HT1080 (cell line): ENCODE measurements at regions not wholly inside any gene's neighbourhood (a gene's known extent, or its start where the extent isn't known, plus 50 kb on each side); places are given as distances from the start of the nearest gene placed in this dataset.

Experiments
- DNase-seq: peaks from one replicate; pipeline ENCODE4 v3.0.0-alpha.2; 2015; ENCODE audit warnings: low read depth

GRCh38 chr10:28781296-28781695 is 104.0 kb downstream of the BAMBI start:
- DNase-seq, result no peak

DNA sequence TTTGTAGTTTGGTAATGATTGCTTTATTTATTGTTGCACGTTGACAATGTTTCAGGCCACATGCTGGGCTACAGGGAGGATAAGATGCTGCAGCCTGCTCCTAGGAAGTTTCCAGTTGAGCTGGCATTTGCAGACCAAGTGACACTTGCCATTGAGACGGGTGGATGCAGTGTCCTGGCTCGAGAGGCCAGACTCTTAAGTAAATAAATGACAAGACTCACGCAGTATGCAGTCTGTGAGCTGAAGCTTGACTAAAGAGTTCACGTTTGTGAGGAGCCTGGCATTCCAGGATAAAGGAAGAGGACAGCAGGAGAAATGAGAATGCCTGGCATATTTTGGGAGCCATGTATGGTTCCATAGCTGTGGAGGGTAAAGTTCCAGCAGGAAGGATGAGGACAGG is 105.8 kb downstream of the BAMBI start:
- DNase-seq, result no peak

DNA sequence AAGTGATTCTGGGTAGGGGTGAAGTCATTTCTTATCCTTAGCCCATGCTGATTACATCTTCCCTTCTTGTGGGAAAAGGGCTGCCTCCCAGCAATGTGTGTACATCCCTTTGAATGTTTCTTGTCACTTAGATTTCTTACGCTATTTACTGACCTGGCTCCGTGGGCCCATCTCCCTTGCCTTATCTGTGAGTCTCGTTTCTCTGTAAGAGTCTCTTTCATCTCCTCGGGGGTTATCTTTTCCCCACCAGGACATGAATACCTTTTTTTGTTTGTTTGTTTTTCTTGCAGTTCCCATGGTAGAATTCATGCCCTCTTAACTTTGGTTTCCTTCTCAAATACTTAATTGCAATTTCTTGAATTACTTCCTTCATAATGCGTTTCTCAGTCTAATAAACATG is 107.7 kb downstream of the BAMBI start:
- no peak for DNase-seq

GRCh38 chr10:28788252-28788651 is 110.9 kb downstream of the BAMBI start:
- DNase-seq, result no peak

DNA sequence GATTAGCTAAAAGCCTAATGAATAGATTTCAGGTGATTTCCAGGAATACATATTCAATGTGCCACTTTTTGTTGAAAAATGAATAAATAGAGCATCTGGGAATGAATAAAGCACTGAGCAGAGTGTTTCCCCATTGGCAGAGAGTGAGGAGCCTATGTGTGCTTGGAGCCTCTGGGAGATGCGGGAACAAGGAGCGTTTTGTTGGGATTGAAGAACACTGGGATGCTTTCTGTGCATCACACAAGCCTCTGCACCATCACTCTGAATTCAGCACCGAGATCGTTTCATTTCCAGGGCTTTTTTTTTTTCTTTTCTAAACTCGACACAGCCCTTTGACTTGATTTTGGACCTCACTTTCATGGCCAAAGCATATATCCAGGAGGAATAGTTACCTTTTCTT is 111.4 kb downstream of the BAMBI start:
- no peak for DNase-seq

DNA sequence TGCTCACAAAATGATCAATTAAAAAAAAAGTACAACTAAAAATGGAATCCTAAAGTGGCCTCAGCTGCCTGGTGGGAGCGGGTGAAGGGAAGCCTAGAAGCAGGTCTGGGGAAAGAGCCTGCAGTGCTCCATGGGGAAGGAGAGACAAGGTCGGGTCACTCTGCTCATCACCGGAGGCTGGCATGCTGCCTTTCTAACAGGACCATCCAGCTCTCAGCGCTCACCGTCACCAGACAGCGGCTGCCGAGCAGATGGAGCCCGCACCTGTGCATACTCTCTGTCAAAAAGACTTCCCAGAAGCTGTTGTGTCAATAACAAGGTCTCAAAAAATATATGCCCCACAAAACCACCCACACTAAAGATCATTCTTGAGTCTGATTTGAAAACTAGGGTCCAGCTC is 112.8 kb downstream of the BAMBI start:
- no peak for DNase-seq

DNA sequence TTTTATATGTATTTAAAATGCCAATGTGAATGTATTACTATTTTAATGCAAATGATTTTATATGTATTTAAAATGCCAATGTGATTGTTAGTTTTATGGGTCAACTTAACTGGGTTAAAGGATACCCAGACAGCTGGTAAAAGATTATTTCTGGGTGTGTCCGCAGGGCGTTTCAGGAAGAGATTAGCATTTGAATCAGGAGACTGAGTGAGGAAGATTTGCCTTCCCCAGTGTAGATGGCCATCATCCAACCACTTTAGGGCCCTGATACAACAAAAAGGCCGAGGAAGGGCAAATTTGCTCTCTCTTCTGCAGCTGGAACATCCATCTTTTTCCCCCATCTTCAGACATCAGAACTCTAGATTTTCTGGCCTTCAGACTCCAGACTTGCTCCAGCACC is 116.2 kb downstream of the BAMBI start:
- no peak for DNase-seq

- no peak for DNase-seq
Measured at GRCh38 chr10:28794986-28795385, 117.7 kb downstream of the BAMBI start.

DNA sequence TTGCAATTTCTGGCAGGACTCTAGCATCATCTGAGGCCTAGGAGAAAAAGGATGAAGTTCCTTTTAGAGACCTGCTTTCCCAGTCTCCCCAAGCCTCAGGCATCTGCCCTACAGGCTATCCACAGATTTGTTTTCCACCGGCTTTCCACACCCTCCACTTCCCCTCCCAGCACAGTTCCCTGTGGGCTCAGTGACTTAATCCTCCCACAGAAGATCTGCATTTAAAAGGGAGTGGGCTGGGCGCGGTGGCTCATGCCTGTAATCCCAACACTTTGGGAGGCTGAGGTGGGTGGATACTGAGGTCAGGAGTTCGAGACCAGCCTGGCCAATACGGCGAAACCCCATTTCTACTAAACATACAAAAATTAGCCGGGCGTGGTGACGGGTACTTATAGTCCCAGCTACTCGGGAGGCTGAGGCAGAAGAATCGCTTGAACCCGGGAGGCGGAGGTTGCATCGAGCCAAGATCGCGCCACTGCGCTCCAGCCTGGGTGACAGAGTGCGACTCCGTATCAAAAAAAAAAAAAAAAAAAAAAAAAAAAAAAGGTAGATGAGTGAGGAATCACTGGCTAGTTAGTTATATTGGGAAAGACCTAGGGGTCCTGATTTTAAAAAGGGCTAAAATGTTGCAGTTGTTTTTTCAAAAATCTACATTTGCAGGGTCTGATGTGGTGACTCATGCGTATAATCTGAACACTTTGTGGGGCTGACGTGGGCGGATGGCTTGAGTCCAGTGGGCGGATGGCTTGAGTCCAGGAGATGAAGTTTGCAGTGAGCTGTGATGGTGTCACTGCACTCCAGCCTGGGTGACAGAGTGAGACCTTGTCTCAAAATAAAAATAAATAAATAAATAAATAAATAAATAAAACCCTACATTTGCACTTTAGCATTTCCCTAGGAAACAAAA is 119.5 kb downstream of the BAMBI start:
- peak; percentile 46 for DNase-seq

DNA sequence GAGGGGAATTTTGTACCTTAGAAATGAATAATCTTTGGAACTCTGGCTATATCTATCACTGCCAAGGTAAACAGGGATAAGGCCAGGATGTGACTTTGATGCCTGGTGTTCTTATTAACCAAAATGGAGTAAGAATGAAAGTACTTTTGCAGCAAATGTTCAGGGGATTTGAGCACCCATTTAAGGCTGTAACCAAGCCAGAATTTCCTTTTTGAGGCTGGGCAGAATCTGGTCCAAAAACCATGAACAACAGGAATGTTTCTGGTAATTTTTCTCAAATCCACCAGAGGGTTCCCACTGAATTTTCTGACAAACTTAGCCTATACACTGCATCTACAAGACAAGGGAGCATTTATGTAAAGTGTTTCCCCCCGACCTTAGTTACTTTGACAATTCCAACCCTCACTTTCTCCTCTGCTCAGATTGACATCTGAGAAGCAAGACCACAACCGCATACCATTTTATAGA is 120.6 kb downstream of the BAMBI start:
- no peak for DNase-seq

DNA sequence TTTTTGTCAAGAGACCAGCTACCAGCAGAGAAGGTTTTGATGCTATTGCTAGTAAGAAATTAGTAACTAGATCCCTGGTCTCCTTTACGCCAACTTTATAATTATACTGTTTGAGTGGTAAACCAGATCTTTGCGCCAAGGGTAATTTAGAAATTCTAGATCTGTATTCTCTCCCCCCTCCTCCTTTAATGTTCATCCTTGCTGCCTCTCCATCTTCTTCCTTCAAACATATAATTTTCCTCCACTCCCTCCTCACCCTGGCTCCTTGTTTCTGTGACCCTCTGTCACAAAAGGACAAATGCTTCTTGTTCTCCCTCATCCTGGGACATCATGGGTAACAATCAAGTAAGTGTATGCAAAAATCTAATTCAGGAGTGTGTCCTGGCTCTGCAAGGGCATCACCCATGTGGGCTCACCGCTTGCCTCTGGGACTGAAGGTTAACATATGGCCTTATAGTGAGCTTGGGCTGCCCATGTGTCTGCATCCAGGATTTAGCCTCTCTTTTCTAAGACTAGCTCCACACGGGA is 121.2 kb downstream of the BAMBI start:
- no peak for DNase-seq

DNA sequence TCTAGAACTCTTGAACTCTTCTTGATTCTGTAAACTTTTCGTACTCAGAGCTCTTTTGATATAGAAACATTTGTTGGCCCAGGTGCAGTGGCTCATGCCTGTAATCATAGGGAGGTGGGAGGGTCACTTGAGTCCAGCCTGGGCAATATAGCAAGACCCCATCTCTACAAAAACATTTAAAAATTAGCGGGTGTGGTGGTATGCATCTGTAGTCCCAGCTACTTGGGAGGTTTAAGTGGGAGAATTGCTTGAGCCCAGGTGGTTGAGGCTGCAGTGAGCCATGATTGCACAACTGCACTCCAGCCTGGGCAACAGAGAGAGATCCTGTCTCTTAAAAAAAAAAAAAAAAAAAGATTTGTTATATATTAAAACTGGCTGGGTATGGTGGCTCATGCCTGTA is 121.6 kb downstream of the BAMBI start:
- no peak for DNase-seq

GRCh38 chr10:28800144-28800543 is 122.8 kb downstream of the BAMBI start:
- DNase-seq, result no peak

- no peak for DNase-seq
Measured at GRCh38 chr10:28801247-28801646, 123.9 kb downstream of the BAMBI start.

- no peak for DNase-seq
Measured at GRCh38 chr10:28801869-28802268, 124.5 kb downstream of the BAMBI start.

GRCh38 chr10:28805390-28805789 is 128.1 kb downstream of the BAMBI start:
- no peak for DNase-seq

DNA sequence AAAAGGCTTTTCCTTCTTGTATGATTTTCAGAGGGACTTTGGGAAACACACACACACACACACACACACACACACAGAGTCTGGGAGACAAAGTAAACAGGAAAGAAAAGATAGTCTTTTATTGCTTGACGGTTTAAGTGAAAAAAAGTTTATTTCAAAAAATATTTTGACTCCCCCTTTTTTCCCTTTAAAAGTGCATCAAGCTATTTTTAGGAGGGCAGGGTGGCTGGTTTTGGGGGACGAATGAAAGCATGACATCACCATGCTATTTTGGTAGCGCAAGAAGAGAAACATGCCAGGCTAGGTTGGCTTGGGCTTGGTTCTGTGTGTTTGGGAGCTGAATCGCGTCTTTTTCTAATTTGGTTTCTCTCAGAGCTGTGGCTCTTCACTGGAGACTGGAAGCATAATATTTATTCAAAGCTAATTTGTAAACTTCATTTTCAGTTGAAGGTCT is 129.2 kb downstream of the BAMBI start:
- DNase-seq, result no peak

- no peak for DNase-seq
Measured at GRCh38 chr10:28806951-28807759, 129.8 kb downstream of the BAMBI start.

GRCh38 chr10:28807760-28808613 is 130.7 kb downstream of the BAMBI start:
- no peak for DNase-seq

DNA sequence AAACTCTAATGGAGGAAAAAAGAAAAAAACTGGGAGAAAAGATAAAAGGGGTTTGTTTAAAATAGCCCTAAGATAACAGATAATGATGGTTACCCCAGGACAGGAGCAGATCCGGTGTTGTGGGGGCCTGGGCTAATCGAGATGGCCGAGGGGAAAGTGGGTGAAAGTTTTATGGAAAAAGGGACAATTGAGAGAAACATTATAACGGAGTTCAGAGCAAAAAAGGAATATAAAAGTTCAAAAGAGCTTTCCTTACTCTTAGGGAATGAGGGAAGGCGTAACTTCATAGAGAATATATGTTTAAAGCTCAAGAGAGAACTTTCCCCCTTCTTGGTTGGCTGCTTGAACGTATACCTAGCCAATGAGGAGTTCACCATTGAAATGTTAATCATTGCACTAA is 131.4 kb downstream of the BAMBI start:
- DNase-seq, result no peak
